CD14-positive monocyte (primary cell): ENCODE measurements at regions not wholly inside any gene's neighbourhood (a gene's known extent, or its start where the extent isn't known, plus 50 kb on each side); places are given as distances from the start of the nearest gene placed in this dataset.
"Not testable (repeated sequence)": the region's sequence is repeated elsewhere in the genome, so short reads cannot be mapped to it uniquely, and the experiment has no call there.

Experiments used
- DNase-seq, 3 donors: peaks; one replicate each; pipeline ENCODE4 v3.0.0-alpha.2; 2011 to 2022
- H2AFZ ChIP-seq: 2 replicates; pipeline ENCODE4 v1.6.0; 2012; ENCODE audit warnings: mild to moderate bottlenecking, low read depth, low read length, inconsistent platforms; ENCODE audit not compliant: insufficient read depth, poor library complexity, severe bottlenecking
- H3K27ac ChIP-seq, 2 donors: 1 replicate in 1 of 2; 2 replicates in 1 of 2; pipeline ENCODE4 v1.5.1; 2012 to 2013; ENCODE audit warnings: low read length in 2 of 2, control low read depth in 1 of 2, inconsistent platforms in 1 of 2, low read depth in 1 of 2, mild to moderate bottlenecking in 1 of 2
- H3K27me3 ChIP-seq, 2 donors: one replicate each; pipeline versions ENCODE4 v1.6.0 to v1.6.1; 2011 to 2013; ENCODE audit warnings: low read length in 2 of 2; ENCODE audit not compliant: control insufficient read depth in 2 of 2, insufficient read depth in 2 of 2
- H3K36me3 ChIP-seq, 2 donors: replicated peaks in 1 of 2; 1 replicate in 1 of 2; 2 replicates in 1 of 2; pipeline versions ENCODE4 v1.5.1 to v1.6.1; 2012 to 2013; ENCODE audit warnings: low read length in 2 of 2, control low read depth in 1 of 2, inconsistent platforms in 1 of 2, mild to moderate bottlenecking in 1 of 2; ENCODE audit not compliant: insufficient read depth in 2 of 2, control insufficient read depth in 1 of 2
- H3K4me1 ChIP-seq, 2 donors: 1 replicate in 1 of 2; 2 replicates in 1 of 2; pipeline versions ENCODE4 v1.5.1 to v1.6.1; 2012 to 2013; ENCODE audit warnings: low read length in 2 of 2, control low read depth in 1 of 2, inconsistent platforms in 1 of 2, mild to moderate bottlenecking in 1 of 2, moderate library complexity in 1 of 2; ENCODE audit not compliant: insufficient read depth in 2 of 2, control insufficient read depth in 1 of 2
- H3K4me2 ChIP-seq: replicated peaks from 2 replicates; pipeline ENCODE3; 2012; ENCODE audit warnings: low read length, moderate library complexity, mild to moderate bottlenecking; ENCODE audit not compliant: poor library complexity, severe bottlenecking; ENCODE audit errors: extremely low read depth
- H3K4me3 ChIP-seq, 3 experiments: fragments of 200-600 bp in 1 of 3; sonication (generic) in 1 of 3; replicated peaks in 1 of 3; 1 replicate in 2 of 3; 2 replicates in 1 of 3; pipeline ENCODE4 v1.5.1; 2011 to 2013; ENCODE audit warnings: low read length in 3 of 3, mild to moderate bottlenecking in 3 of 3, control low read depth in 2 of 3, low read depth in 2 of 3, inconsistent platforms in 1 of 3, moderate library complexity in 1 of 3
- H3K79me2 ChIP-seq: 2 replicates; pipeline ENCODE4 v1.6.0; 2012; ENCODE audit warnings: mild to moderate bottlenecking, control low read depth, inconsistent platforms, low read length, moderate library complexity; ENCODE audit not compliant: insufficient read depth
- H3K9ac ChIP-seq: 2 replicates; pipeline ENCODE4 v1.6.0; 2017; ENCODE audit warnings: low read length, mild to moderate bottlenecking; ENCODE audit not compliant: insufficient read depth, poor library complexity, severe bottlenecking
- H3K9me3 ChIP-seq, 2 donors: replicated peaks in 1 of 2; 1 replicate in 1 of 2; 2 replicates in 1 of 2; pipeline versions ENCODE4 v1.5.1 to v1.6.1; 2012 to 2013; ENCODE audit warnings: low read length in 2 of 2, control low read depth in 1 of 2; ENCODE audit not compliant: control insufficient read depth in 1 of 2, insufficient read depth in 1 of 2
- H4K20me1 ChIP-seq: 2 replicates; pipeline ENCODE4 v1.6.0; 2012; ENCODE audit warnings: mild to moderate bottlenecking, low read length, control low read depth, moderate library complexity; ENCODE audit not compliant: insufficient read depth
- H3K27ac Mint-ChIP-seq, 7 donors: one replicate each; pipeline ENCODE4 v1.8.0; 2020; ENCODE audit warnings: mild to moderate bottlenecking in 7 of 7, mixed read lengths in 7 of 7, moderate library complexity in 6 of 7, inconsistent platforms in 2 of 7
- H3K27me3 Mint-ChIP-seq, 3 donors: one replicate each; pipeline ENCODE4 v1.8.0; 2021 to 2022; ENCODE audit warnings: low read depth in 3 of 3, mild to moderate bottlenecking in 3 of 3, mixed read lengths in 3 of 3, moderate library complexity in 3 of 3, inconsistent platforms in 1 of 3
- H3K36me3 Mint-ChIP-seq, 2 donors: one replicate each; pipeline ENCODE4 v1.8.0; 2020; ENCODE audit warnings: mixed read lengths in 2 of 2, inconsistent platforms in 1 of 2, mild to moderate bottlenecking in 1 of 2
- H3K4me1 Mint-ChIP-seq: one replicate; pipeline ENCODE4 v1.8.0; 2020; ENCODE audit warnings: mild to moderate bottlenecking, mixed read lengths
- H3K4me3 Mint-ChIP-seq, 2 donors: one replicate each; pipeline ENCODE4 v1.8.0; 2020; ENCODE audit warnings: mild to moderate bottlenecking in 2 of 2, mixed read lengths in 2 of 2, moderate library complexity in 1 of 2
- H3K9me3 Mint-ChIP-seq, 7 donors: one replicate each; pipeline ENCODE4 v1.8.0; 2020 to 2022; ENCODE audit warnings: mixed read lengths in 7 of 7, mild to moderate bottlenecking in 6 of 7, moderate library complexity in 6 of 7, inconsistent platforms in 2 of 7
- WGBS: methylation state at CpG from one replicate; pipeline ENCODE4 v1.1.5; 2013; ENCODE audit warnings: missing lambda C conversion rate; ENCODE audit not compliant: insufficient coverage; 5-methylcytosine and 5-hydroxymethylcytosine counted together
- intact Hi-C, 2 donors: fragments of 100-400 bp; cut with micrococcal nuclease; formaldehyde crosslinking; loops; one replicate each; pipeline versions ENCODE4 v1.15.0 to v1.15.1; 2023
- TF ChIP-seq, protein P1 (sequence below): fragments of 200-600 bp; IDR thresholded peaks from one replicate; pipeline ENCODE4 v1.8.0; 2022; ENCODE audit warnings: antibody characterized with exemption, mild to moderate bottlenecking

- Mint-ChIP-seq H3K27me3 (no peaks in the 10 kb centered on the region), H3K27ac (no peak overlapping the region), H3K36me3 (no peaks in the 10 kb centered on the region), H3K4me3 (no peak overlapping the region), H3K9me3 (peaks cover 0 to 14% (median 8%) of the 10 kb centered on the region in 7 donors), H3K4me1 (no peaks in the 10 kb centered on the region)
- no peak overlapping the region for H2AFZ ChIP-seq
- no peak overlapping the region for H3K4me3 ChIP-seq
- H3K4me2 ChIP-seq = no peak overlapping the region
- TF ChIP-seq, protein P1, sequence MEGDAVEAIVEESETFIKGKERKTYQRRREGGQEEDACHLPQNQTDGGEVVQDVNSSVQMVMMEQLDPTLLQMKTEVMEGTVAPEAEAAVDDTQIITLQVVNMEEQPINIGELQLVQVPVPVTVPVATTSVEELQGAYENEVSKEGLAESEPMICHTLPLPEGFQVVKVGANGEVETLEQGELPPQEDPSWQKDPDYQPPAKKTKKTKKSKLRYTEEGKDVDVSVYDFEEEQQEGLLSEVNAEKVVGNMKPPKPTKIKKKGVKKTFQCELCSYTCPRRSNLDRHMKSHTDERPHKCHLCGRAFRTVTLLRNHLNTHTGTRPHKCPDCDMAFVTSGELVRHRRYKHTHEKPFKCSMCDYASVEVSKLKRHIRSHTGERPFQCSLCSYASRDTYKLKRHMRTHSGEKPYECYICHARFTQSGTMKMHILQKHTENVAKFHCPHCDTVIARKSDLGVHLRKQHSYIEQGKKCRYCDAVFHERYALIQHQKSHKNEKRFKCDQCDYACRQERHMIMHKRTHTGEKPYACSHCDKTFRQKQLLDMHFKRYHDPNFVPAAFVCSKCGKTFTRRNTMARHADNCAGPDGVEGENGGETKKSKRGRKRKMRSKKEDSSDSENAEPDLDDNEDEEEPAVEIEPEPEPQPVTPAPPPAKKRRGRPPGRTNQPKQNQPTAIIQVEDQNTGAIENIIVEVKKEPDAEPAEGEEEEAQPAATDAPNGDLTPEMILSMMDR = no peak
- peaks cover 7 to 11% of the 10 kb centered on the region in 2 donors for H3K9me3 ChIP-seq
- no peaks in the 10 kb centered on the region for H3K27me3 ChIP-seq
- no peaks in the 10 kb centered on the region for H3K79me2 ChIP-seq
- H3K4me1 ChIP-seq = no peaks in the 10 kb centered on the region
- no peaks in the 10 kb centered on the region for H4K20me1 ChIP-seq
- no peak overlapping the region for H3K9ac ChIP-seq
- no peak for DNase-seq
- no CpG with 5 or more reads among the region's 5 CpGs for WGBS
- intact Hi-C loops = no loop called here
- no peak overlapping the region for H3K27ac ChIP-seq
- no peaks in the 10 kb centered on the region for H3K36me3 ChIP-seq
Observed at GRCh38 chr12:128111951-128112350, 155.0 kb upstream of the TMEM132C start.

- H3K27ac ChIP-seq, H3K4me2 ChIP-seq, H3K4me1 Mint-ChIP-seq, H3K79me2 ChIP-seq, H3K27me3 Mint-ChIP-seq, DNase-seq, H3K4me1 ChIP-seq, H3K27me3 ChIP-seq, intact Hi-C loops, H2AFZ ChIP-seq, H3K36me3 ChIP-seq, H4K20me1 ChIP-seq, H3K4me3 ChIP-seq, H3K4me3 Mint-ChIP-seq, H3K27ac Mint-ChIP-seq, H3K36me3 Mint-ChIP-seq, H3K9ac ChIP-seq: not testable (repeated sequence)
- peaks cover 16 to 21% of the 10 kb centered on the region in 2 donors for H3K9me3 ChIP-seq
- H3K9me3 Mint-ChIP-seq = peaks cover 0 to 23% (median 12%) of the 10 kb centered on the region in 7 donors
- WGBS = 99% methylated on average over 5 of the region's 5 CpGs
Observed at GRCh38 chr12:128113250-128113649, 153.7 kb upstream of the TMEM132C start.
